Lower lobe of right lung (tissue), 2 donors: ENCODE measurements at regions not wholly inside any gene's neighbourhood (a gene's known extent, or its start where the extent isn't known, plus 50 kb on each side); places are given as distances from the start of the nearest gene placed in this dataset.

Source experiments
- ATAC-seq, 2 donors: fragments of 200-7000 bp; cut with Tn5 transposase; one replicate each; pipeline ENCODE4 v1.9.1; 2020 to 2022; ENCODE audit warnings: mild to moderate bottlenecking in 2 of 2, moderate library complexity in 2 of 2
- DNase-seq: peaks from one replicate; pipeline ENCODE4 v3.0.0-alpha.2; 2020
- H3K27ac ChIP-seq: fragments of 200-600 bp; one replicate; pipeline ENCODE4 v1.8.0; 2022
- H3K27me3 ChIP-seq: fragments of 200-600 bp; one replicate; pipeline ENCODE4 v1.8.0; 2022; ENCODE audit warnings: low read depth
- H3K36me3 ChIP-seq: fragments of 200-600 bp; one replicate; pipeline ENCODE4 v1.8.0; 2022; ENCODE audit warnings: mild to moderate bottlenecking
- H3K4me1 ChIP-seq: fragments of 200-600 bp; one replicate; pipeline ENCODE4 v1.8.0; 2022
- H3K4me3 ChIP-seq: fragments of 200-600 bp; one replicate; pipeline ENCODE4 v1.8.0; 2022; ENCODE audit warnings: mild to moderate bottlenecking
- H3K9me3 ChIP-seq: fragments of 200-600 bp; one replicate; pipeline ENCODE4 v1.8.0; 2022
- CTCF ChIP-seq: fragments of 200-600 bp; IDR thresholded peaks from one replicate; pipeline ENCODE4 v1.8.0; 2022; ENCODE audit warnings: antibody characterized with exemption, mild to moderate bottlenecking
- intact Hi-C: fragments of 100-400 bp; cut with DNase I; formaldehyde crosslinking; loops from one replicate; pipeline ENCODE4 v1.11.0; 2022
- donor health status: DM: no; HTN: yes; CAD: no; lungs with severe emphysema.

- no peaks in the 10 kb centered on the region for H3K36me3 ChIP-seq
- ATAC-seq (no peak), DNase-seq (no peak)
- H3K27me3 ChIP-seq = no peaks in the 10 kb centered on the region
- no peak overlapping the region for H3K27ac ChIP-seq
- intact Hi-C loops = no loop called here
- no peaks in the 10 kb centered on the region for H3K4me1 ChIP-seq
- H3K4me3 ChIP-seq = no peak overlapping the region
- no peaks in the 10 kb centered on the region for H3K9me3 ChIP-seq
- no peak for TF ChIP-seq CTCF
These were observed 508.5 kb downstream of the FOXG1 start for GRCh38 chr14:29274890-29275596.

GRCh38 chr14:29278301-29279263, 512.0 kb downstream of the FOXG1 start:
- H3K27me3 ChIP-seq = no peaks in the 10 kb centered on the region
- no peak overlapping the region for H3K4me3 ChIP-seq
- no peaks in the 10 kb centered on the region for H3K4me1 ChIP-seq
- no peaks in the 10 kb centered on the region for H3K9me3 ChIP-seq
- H3K27ac ChIP-seq = no peak overlapping the region
- TF ChIP-seq CTCF = no peak
- ATAC-seq (no peak), DNase-seq (no peak)
- no peaks in the 10 kb centered on the region for H3K36me3 ChIP-seq
- intact Hi-C loops = no loop called here

- no peak overlapping the region for H3K27ac ChIP-seq
- ATAC-seq = no peak
- H3K9me3 ChIP-seq = no peaks in the 10 kb centered on the region
- intact Hi-C loops = no loop called here
- TF ChIP-seq CTCF = no peak
- H3K36me3 ChIP-seq = no peaks in the 10 kb centered on the region
- H3K4me1 ChIP-seq = no peaks in the 10 kb centered on the region
- DNase-seq = no peak
- H3K27me3 ChIP-seq = no peaks in the 10 kb centered on the region
- H3K4me3 ChIP-seq = no peak overlapping the region
These were observed 515.6 kb downstream of the FOXG1 start for GRCh38 chr14:29282169-29282568.

GRCh38 chr14:29290441-29290840, 523.9 kb downstream of the FOXG1 start:
- DNase-seq = no peak
- Histone ChIP-seq H3K4me3 (no peak overlapping the region), H3K27me3 (no peaks in the 10 kb centered on the region), H3K9me3 (peaks cover 6% of the 10 kb centered on the region), H3K4me1 (no peaks in the 10 kb centered on the region), H3K36me3 (no peaks in the 10 kb centered on the region), H3K27ac (no peak overlapping the region)
- no peak for TF ChIP-seq CTCF
- no peak for ATAC-seq
- intact Hi-C loops = no loop called here

- H3K4me1 ChIP-seq = no peaks in the 10 kb centered on the region
- peaks cover 6% of the 10 kb centered on the region for H3K9me3 ChIP-seq
- no peak for ATAC-seq
- intact Hi-C loops = no loop called here
- no peaks in the 10 kb centered on the region for H3K36me3 ChIP-seq
- no peaks in the 10 kb centered on the region for H3K27me3 ChIP-seq
- TF ChIP-seq CTCF = no peak
- H3K4me3 ChIP-seq = no peak overlapping the region
- no peak overlapping the region for H3K27ac ChIP-seq
- DNase-seq = no peak
These were observed 532.8 kb downstream of the FOXG1 start for GRCh38 chr14:29299372-29299771.
